ENCODE measurements at regions not wholly inside any gene's neighbourhood (a gene's known extent, or its start where the extent isn't known, plus 50 kb on each side); places are given as distances from the start of the nearest gene placed in this dataset.

DNA sequence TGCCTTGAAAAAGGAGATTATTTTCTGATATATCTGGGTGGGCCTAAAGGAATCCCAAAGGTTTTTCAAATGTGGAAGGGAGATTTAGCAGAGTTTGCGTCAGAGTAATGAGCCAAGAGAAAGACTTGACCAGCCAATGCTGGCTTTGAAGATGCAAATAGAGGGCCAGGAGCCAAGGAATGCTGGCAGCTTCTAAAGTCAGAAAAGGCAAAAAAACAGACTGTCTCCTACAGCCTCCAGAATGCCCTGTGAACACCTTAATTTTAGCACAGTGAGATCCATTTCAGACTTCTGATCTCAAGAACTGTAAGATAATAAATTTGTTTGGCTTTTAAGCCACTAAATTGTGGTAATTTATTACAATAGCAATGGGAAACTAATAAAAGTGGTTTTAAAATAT lies 122.6 kb upstream of the FREM1 start:
- 83% methylated on average over 1 of the region's 1 CpG for WGBS
- no peaks in the 10 kb centered on the region for H3K9me3 ChIP-seq
- no peaks in the 10 kb centered on the region for H3K4me1 ChIP-seq (replicated peaks)
- intact Hi-C loops (cut with DNase I): no loop called here
- no peaks in the 10 kb centered on the region for H3K27me3 ChIP-seq (replicated peaks; ENCODE audit: insufficient read depth)
- no peak overlapping the region for H3K4me3 ChIP-seq
- H3K27ac ChIP-seq: no peak overlapping the region
- no peak for DNase-seq (ENCODE audit: low spot score)
- TF ChIP-seq, protein P1, sequence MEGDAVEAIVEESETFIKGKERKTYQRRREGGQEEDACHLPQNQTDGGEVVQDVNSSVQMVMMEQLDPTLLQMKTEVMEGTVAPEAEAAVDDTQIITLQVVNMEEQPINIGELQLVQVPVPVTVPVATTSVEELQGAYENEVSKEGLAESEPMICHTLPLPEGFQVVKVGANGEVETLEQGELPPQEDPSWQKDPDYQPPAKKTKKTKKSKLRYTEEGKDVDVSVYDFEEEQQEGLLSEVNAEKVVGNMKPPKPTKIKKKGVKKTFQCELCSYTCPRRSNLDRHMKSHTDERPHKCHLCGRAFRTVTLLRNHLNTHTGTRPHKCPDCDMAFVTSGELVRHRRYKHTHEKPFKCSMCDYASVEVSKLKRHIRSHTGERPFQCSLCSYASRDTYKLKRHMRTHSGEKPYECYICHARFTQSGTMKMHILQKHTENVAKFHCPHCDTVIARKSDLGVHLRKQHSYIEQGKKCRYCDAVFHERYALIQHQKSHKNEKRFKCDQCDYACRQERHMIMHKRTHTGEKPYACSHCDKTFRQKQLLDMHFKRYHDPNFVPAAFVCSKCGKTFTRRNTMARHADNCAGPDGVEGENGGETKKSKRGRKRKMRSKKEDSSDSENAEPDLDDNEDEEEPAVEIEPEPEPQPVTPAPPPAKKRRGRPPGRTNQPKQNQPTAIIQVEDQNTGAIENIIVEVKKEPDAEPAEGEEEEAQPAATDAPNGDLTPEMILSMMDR (IDR thresholded peaks at IDR 0.05): no peak
- TF ChIP-seq POLR2A (IDR thresholded peaks at IDR 0.05): no peak
- no peak for TF ChIP-seq POLR2AphosphoS5 (IDR thresholded peaks at IDR 0.05)
- H3K36me3 ChIP-seq: no peaks in the 10 kb centered on the region

DNA sequence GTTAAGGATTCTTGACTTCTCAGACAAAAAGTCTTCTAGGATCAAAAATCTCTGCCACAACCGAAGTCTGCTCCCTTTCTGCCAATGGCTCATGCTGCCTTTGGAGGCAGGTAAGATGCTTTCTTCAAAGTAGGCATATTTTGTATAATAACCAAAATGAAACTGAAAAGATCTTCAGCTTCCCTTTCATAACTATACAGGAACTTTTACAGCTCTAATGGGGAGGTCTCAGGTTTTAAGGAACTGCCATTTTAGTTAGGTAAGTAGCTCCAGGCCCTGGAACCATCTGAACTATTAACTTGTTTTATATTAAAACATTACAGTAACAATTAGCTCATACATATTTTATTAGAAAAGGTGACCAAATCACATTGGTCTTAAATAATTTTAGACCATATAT lies 110.9 kb upstream of the FREM1 start:
- Histone ChIP-seq H3K36me3 (no peaks in the 10 kb centered on the region), H3K27ac (no peak overlapping the region), H3K9me3 (no peaks in the 10 kb centered on the region), H3K27me3 (replicated peaks; ENCODE audit: insufficient read depth) (no peaks in the 10 kb centered on the region), H3K4me1 (replicated peaks) (no peaks in the 10 kb centered on the region), H3K4me3 (no peak overlapping the region)
- 90% methylated on average over 1 of the region's 1 CpG for WGBS
- no peak for DNase-seq (ENCODE audit: low spot score)
- intact Hi-C loops (cut with DNase I): no loop called here
- TF ChIP-seq POLR2AphosphoS5 (IDR thresholded peaks at IDR 0.05) (no peak), POLR2A (IDR thresholded peaks at IDR 0.05) (no peak)
- TF ChIP-seq, protein P1 (IDR thresholded peaks at IDR 0.05): no peak

DNA sequence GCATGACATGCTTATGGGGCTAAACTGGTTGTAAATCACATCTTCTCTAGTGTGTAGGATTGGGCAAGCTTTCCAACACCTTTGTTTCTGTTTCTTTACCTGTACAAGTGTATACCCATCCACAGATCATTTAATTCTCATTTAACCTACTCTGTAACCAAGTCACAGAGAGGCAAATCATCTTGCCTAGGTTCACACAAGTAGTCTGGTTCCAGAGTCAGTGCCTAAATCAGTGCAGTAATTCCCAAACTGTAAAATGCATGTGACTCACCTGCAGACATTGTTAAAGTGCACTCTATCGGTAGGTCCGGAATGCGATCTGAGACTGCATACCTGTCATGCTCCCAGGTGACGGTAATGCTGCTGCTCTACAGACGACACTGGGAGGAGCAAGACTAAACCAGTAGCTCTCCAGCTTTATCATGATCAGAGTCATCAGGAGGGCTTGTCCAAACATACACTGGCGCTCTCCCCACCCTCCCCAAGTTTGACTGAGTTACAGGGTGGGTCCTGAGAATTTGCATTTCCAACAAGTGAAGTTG lies 107.9 kb upstream of the FREM1 start:
- Histone ChIP-seq H3K27me3 (replicated peaks; ENCODE audit: insufficient read depth) (no peaks in the 10 kb centered on the region), H3K9me3 (no peaks in the 10 kb centered on the region), H3K27ac (no peak overlapping the region), H3K36me3 (no peaks in the 10 kb centered on the region), H3K4me3 (no peak overlapping the region), H3K4me1 (replicated peaks) (no peaks in the 10 kb centered on the region)
- DNase-seq (ENCODE audit: low spot score): no peak
- intact Hi-C loops (cut with DNase I): no loop called here
- WGBS: 67% methylated on average over 6 of the region's 6 CpGs
- TF ChIP-seq POLR2AphosphoS5 (IDR thresholded peaks at IDR 0.05) (no peak), POLR2A (IDR thresholded peaks at IDR 0.05) (no peak)
- TF ChIP-seq, protein P1 (IDR thresholded peaks at IDR 0.05): no peak

DNA sequence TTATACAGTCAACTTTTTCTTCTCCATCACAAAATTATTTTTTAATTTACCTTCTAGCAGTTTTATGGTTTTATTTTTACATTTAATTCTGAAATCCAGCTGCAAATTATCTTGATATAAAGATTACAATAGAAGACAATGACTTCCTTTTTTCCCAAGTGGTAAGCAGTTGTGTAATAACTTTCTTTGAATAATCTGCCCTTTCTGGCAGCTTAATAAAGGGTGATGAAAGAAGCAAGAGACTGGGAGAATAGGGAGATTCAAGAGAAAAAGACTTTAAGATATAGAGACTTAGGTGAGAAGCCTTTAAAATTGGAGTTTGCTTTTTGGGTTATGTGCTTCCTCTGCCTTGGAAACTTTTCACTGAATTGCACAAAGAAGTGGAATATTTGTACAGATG lies 100.4 kb upstream of the FREM1 start:
- no peaks in the 10 kb centered on the region for H3K4me1 ChIP-seq (replicated peaks)
- DNase-seq (ENCODE audit: low spot score): no peak
- no peak overlapping the region for H3K27ac ChIP-seq
- no peaks in the 10 kb centered on the region for H3K27me3 ChIP-seq (replicated peaks; ENCODE audit: insufficient read depth)
- H3K9me3 ChIP-seq: no peaks in the 10 kb centered on the region
- no peak overlapping the region for H3K4me3 ChIP-seq
- intact Hi-C loops (cut with DNase I): no loop called here
- H3K36me3 ChIP-seq: no peaks in the 10 kb centered on the region
- TF ChIP-seq, protein P1 (IDR thresholded peaks at IDR 0.05): no peak
- TF ChIP-seq POLR2AphosphoS5 (IDR thresholded peaks at IDR 0.05): no peak
- TF ChIP-seq POLR2A (IDR thresholded peaks at IDR 0.05): no peak

DNA sequence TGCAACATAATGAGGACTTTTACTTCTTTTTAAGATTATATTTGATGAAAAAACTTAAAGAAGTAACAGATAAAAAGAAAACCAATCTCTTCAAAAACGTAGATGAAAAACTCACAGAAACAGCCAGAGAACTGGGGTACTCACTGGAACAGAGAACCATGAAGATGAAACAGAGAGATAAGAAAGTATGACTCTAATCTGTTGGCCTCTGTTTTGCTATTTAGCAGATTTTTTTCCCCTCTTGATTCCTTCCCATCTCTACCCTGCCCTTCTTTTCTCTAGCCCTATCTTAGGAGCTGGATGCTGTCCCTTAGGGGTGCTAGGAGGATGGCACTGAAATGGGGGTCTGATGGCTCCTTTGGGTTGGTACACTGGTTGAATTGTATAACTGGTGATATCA lies 97.5 kb upstream of the FREM1 start:
- Histone ChIP-seq H3K27me3 (replicated peaks; ENCODE audit: insufficient read depth) (no peaks in the 10 kb centered on the region), H3K4me1 (replicated peaks) (no peaks in the 10 kb centered on the region), H3K27ac (no peak overlapping the region), H3K4me3 (no peak overlapping the region), H3K36me3 (no peaks in the 10 kb centered on the region), H3K9me3 (no peaks in the 10 kb centered on the region)
- DNase-seq (ENCODE audit: low spot score): no peak
- WGBS: 43% methylated on average over 1 of the region's 1 CpG
- TF ChIP-seq, protein P1 (IDR thresholded peaks at IDR 0.05): no peak
- no peak for TF ChIP-seq POLR2A (IDR thresholded peaks at IDR 0.05)
- no peak for TF ChIP-seq POLR2AphosphoS5 (IDR thresholded peaks at IDR 0.05)
- intact Hi-C loops (cut with DNase I): no loop called here

All from prostate gland (tissue), 2 donors.